K562 (cell line): ENCODE measurements at regions not wholly inside any gene's neighbourhood (a gene's known extent, or its start where the extent isn't known, plus 50 kb on each side); places are given as distances from the start of the nearest gene placed in this dataset.
"Not testable (repeated sequence)": the region's sequence is repeated elsewhere in the genome, so short reads cannot be mapped to it uniquely, and the experiment has no call there.

Experiments
- ATAC-seq: fragments of 200-7000 bp; cut with Tn5 transposase; 3 replicates; pipeline ENCODE4 v1.9.1; 2020; ENCODE audit warnings: moderate library complexity
- BruUV-seq: library from RNA; stranded (reverse); fragments of 400-500 nt; replicated peaks from 2 replicates; lab custom pipeline; 2021; lab: Mats Ljungman, UMichigan
- CTCF ChIA-PET: fragments of 300-600 bp; formaldehyde crosslinking; extraction: SDS; loops from one replicate; lab custom pipeline; 2021; ENCODE audit warnings: low intra/inter-chr PET ratio; lab: Yijun Ruan, JAX
- POLR2A ChIA-PET: fragments of 300-600, 350-650 bp; sonication (Branson Sonifier 250); formaldehyde crosslinking; extraction: SDS; loops from one replicate; lab custom pipeline; 2021; ENCODE audit warnings: antibody characterized with exemption, inconsistent platforms; lab: Yijun Ruan, JAX
- DNase-seq, 4 experiments: peaks; one replicate each; pipeline versions ENCODE4 v3.0.0 to v3.0.0-alpha.2; 2011 to 2018; ENCODE audit warnings: low spot score in 3 of 4, mixed read lengths in 3 of 4; ENCODE audit errors: extremely low read depth in 1 of 4
- FAIRE-seq: peaks from 2 replicates; lab custom pipeline; 2011; peaks lifted over from hg19 to GRCh38; lab: Jason Lieb, UNC
- H2AFZ ChIP-seq: 2 replicates; pipeline ENCODE4 v1.6.0; 2011; ENCODE audit warnings: low read depth, low read length, control low read depth, inconsistent platforms
- H3K27ac ChIP-seq: fragments of 200-600 bp; 3 replicates; pipeline ENCODE4 v1.8.0; 2011; ENCODE audit warnings: low read depth, mild to moderate bottlenecking, control low read depth, inconsistent platforms, low read length, moderate library complexity, mixed read lengths; ENCODE audit errors: extremely low read depth
- H3K27me3 ChIP-seq, 2 experiments: fragments of 300-600 bp in 1 of 2; 2 replicates in 1 of 2; 3 replicates in 1 of 2; pipeline versions ENCODE4 v1.6.0 to v1.8.0; 2011; ENCODE audit warnings: inconsistent platforms in 2 of 2, low read length in 2 of 2, mild to moderate bottlenecking in 1 of 2, mixed read lengths in 1 of 2, moderate library complexity in 1 of 2; ENCODE audit not compliant: control insufficient read depth in 2 of 2, insufficient read depth in 2 of 2
- H3K36me3 ChIP-seq: fragments of 300-600 bp; 3 replicates; pipeline ENCODE4 v1.8.0; 2011; ENCODE audit warnings: mild to moderate bottlenecking, low read length, inconsistent platforms; ENCODE audit not compliant: control insufficient read depth, insufficient read depth
- H3K4me1 ChIP-seq, 2 experiments: fragments of 200-600 bp in 1 of 2; replicated peaks in 1 of 2; 2 replicates in 1 of 2; 3 replicates in 1 of 2; pipeline versions ENCODE4 v1.5.1 to v1.8.0; 2011; ENCODE audit warnings: inconsistent platforms in 2 of 2, low read length in 2 of 2, mild to moderate bottlenecking in 1 of 2, mixed read lengths in 1 of 2, moderate library complexity in 1 of 2; ENCODE audit not compliant: control insufficient read depth in 2 of 2, insufficient read depth in 2 of 2
- H3K4me2 ChIP-seq: 2 replicates; pipeline ENCODE4 v1.6.1; 2011; ENCODE audit warnings: low read length, control low read depth, inconsistent platforms, mixed read lengths; ENCODE audit not compliant: insufficient read depth
- H3K4me3 ChIP-seq: fragments of 200-600 bp; sonication (generic), shearing (Covaris generic); 2 replicates; pipeline ENCODE4 v1.5.1; 2016; ENCODE audit warnings: control low read depth, inconsistent platforms
- H3K79me2 ChIP-seq: fragments of 200-600 bp; 3 replicates; pipeline ENCODE4 v1.8.0; 2011; ENCODE audit warnings: low read length, inconsistent platforms; ENCODE audit not compliant: control insufficient read depth, insufficient read depth
- H3K9ac ChIP-seq, 2 experiments: 2 replicates each; pipeline versions ENCODE4 v1.6.0 to v1.6.1; 2011; ENCODE audit warnings: low read depth in 2 of 2, low read length in 2 of 2, control low read depth in 1 of 2, inconsistent platforms in 1 of 2, mild to moderate bottlenecking in 1 of 2, mixed read lengths in 1 of 2; ENCODE audit not compliant: insufficient read depth in 1 of 2
- H3K9me1 ChIP-seq: one replicate; pipeline ENCODE4 v1.6.0; 2011; ENCODE audit warnings: inconsistent platforms, mild to moderate bottlenecking, low read length, moderate library complexity; ENCODE audit not compliant: control insufficient read depth, insufficient read depth
- H3K9me3 ChIP-seq: replicated peaks from 2 replicates; pipeline ENCODE4 v1.5.1; 2011; ENCODE audit warnings: low read depth, low read length, inconsistent platforms; ENCODE audit not compliant: control insufficient read depth, insufficient read depth
- H4K20me1 ChIP-seq: replicated peaks from 2 replicates; pipeline ENCODE4 v1.6.1; 2011; ENCODE audit warnings: low read length, inconsistent platforms, mixed read lengths; ENCODE audit not compliant: control insufficient read depth, insufficient read depth
- MEIS2 ChIP-seq: fragments of 450-650 bp; IDR thresholded peaks from 2 replicates; pipeline ENCODE4 v1.6.1; 2014; ENCODE audit warnings: mild to moderate bottlenecking; ENCODE audit not compliant: partially characterized antibody
- ZNF146 ChIP-seq: IDR thresholded peaks from one replicate; pipeline ENCODE4 v1.6.1; 2018; ENCODE audit warnings: missing compliant biosample characterization; ENCODE audit not compliant: unreplicated experiment
- WGBS: fragments of 100-300 bp; shearing (Covaris generic); methylation state at CpG from one replicate; pipeline ENCODE4 v1.1.6; 2016; ENCODE audit warnings: low coverage, mixed read lengths; ENCODE audit not compliant: insufficient coverage; ENCODE audit errors: missing lambda C conversion rate; 5-methylcytosine and 5-hydroxymethylcytosine counted together
- in situ Hi-C: fragments of 300-500 bp; cut with MboI; formaldehyde crosslinking; loops from 4 replicates; pipeline ENCODE4 v1.15.0; 2018; ENCODE audit warnings: inconsistent platforms, mixed read lengths
- intact Hi-C: fragments of 100-400 bp; cut with micrococcal nuclease; formaldehyde crosslinking; loops from 2 replicates; pipeline ENCODE4 v1.14.2; 2022
- TF ChIP-seq, protein P1 (sequence below): IDR thresholded peaks from 2 replicates; pipeline ENCODE4 v1.6.1; 2011; ENCODE audit not compliant: insufficient read length; ENCODE audit errors: extremely low read depth
- TF ChIP-seq, protein P2 (sequence below): IDR thresholded peaks from 2 replicates; pipeline ENCODE4 v1.6.1; 2011; ENCODE audit warnings: borderline replicate concordance, low read depth, mild to moderate bottlenecking, moderate library complexity, low read length; ENCODE audit not compliant: insufficient read depth, poor library complexity, severe bottlenecking
- TF ChIP-seq, protein P3 (sequence below), 2 experiments: IDR thresholded peaks in 1 of 2; conservative IDR thresholded peaks in 1 of 2; 2 replicates each; pipeline ENCODE4 v1.6.1; 2016; ENCODE audit warnings: low read depth in 2 of 2, mild to moderate bottlenecking in 1 of 2, missing compliant biosample characterization in 1 of 2, missing genetic modification characterization in 1 of 2, moderate library complexity in 1 of 2
- TF ChIP-seq, protein P4 (sequence below): fragments of 250-450 bp; sonication (Bioruptor Pico); IDR thresholded peaks from 2 replicates; pipeline ENCODE4 v1.8.0; 2021; ENCODE audit warnings: borderline replicate concordance, mild to moderate bottlenecking, moderate library complexity; ENCODE audit not compliant: poor library complexity, severe bottlenecking

DNA sequence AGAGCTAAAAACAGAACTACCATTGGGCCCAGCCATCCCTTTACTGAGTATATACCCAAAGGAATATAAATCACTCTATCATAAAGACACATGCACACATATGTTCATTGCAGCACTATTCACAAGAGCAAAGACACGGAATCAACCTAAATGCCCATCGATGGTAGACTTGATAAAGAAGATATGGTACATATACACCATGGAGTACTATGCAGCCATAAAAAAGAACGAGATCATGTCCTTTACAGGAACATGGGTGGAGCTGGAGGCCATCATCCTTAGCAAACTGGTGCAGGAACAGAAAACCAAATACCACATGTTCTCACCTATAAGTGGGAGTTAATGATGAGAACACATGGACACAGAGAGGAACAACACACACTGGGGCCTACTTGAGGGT, 227.1 kb upstream of the RBBP8 start:
- CTCF ChIA-PET, ATAC-seq, H3K27me3 ChIP-seq, H2AFZ ChIP-seq, POLR2A ChIA-PET, intact Hi-C loops, DNase-seq, H3K9ac ChIP-seq, FAIRE-seq, BruUV-seq, H3K27ac ChIP-seq, H3K4me2 ChIP-seq, in situ Hi-C loops, H4K20me1 ChIP-seq, H3K4me3 ChIP-seq, H3K4me1 ChIP-seq, H3K9me3 ChIP-seq, H3K79me2 ChIP-seq, H3K9me1 ChIP-seq, H3K36me3 ChIP-seq: not testable (repeated sequence)
- TF ChIP-seq ZNF146 (CRISPR knock-in tag), result peak; percentile 68
- 2% methylated on average over 3 of the region's 3 CpGs for WGBS

DNA sequence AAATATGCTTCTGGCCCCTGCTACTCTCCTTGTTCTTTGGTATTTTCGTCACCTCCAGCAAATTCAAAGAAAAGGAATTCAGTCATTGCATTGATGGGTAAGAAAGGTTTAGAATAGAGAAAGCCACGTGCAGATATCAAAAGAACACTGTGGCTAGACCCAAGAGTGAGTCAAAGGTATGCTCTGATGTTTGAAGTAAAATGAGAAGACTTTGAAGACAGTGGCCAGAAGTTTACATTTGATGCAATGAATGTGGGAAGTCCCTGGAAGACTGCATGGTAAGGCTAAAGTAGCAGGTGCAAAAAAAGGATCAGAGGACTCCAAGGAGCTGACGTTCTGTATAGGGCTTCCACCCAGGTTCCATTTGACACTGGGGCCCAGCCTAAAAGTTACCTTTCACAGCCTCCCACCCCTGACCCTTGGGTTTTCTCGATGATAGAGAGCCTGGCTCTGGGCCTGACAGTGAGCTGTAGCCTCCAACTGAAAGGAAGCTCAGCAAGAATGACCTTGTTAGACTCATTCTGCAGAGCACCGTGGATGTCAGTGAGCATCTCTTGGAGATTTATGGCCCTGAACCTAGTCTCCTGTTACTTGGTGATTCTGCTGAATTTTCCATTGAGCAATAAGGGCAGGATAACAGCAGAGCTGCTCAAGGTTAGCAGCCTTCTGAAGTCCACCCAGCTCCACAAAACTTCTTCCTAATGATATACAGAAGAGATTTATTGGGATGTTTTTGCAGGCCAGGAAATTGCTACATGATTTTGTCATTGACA, 223.7 kb upstream of the RBBP8 start:
- ATAC-seq (no peak), DNase-seq (no peak), FAIRE-seq (no peak)
- Histone ChIP-seq H4K20me1 (no peaks in the 10 kb centered on the region), H3K4me2 (no peak overlapping the region), H3K4me1 (no peaks in the 10 kb centered on the region), H3K9me1 (no peaks in the 10 kb centered on the region), H3K4me3 (no peak overlapping the region), H3K9me3 (no peaks in the 10 kb centered on the region), H3K27ac (no peak overlapping the region), H3K36me3 (no peaks in the 10 kb centered on the region), H3K9ac (no peak overlapping the region), H3K79me2 (no peaks in the 10 kb centered on the region), H3K27me3 (peaks cover 4 to 5% of the 10 kb centered on the region in 2 experiments; a peak in 4 of 5 replicates), H2AFZ (no peak overlapping the region)
- intact Hi-C loops (no loop called here), in situ Hi-C loops (no loop called here)
- BruUV-seq, result no TSS peak
- ChIA-PET POLR2A (no interaction called here), CTCF (no interaction called here)
- WGBS, result 1% methylated on average over 5 of the region's 5 CpGs
- TF ChIP-seq, protein P1, sequence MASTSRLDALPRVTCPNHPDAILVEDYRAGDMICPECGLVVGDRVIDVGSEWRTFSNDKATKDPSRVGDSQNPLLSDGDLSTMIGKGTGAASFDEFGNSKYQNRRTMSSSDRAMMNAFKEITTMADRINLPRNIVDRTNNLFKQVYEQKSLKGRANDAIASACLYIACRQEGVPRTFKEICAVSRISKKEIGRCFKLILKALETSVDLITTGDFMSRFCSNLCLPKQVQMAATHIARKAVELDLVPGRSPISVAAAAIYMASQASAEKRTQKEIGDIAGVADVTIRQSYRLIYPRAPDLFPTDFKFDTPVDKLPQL, result no peak
- TF ChIP-seq, protein P2, sequence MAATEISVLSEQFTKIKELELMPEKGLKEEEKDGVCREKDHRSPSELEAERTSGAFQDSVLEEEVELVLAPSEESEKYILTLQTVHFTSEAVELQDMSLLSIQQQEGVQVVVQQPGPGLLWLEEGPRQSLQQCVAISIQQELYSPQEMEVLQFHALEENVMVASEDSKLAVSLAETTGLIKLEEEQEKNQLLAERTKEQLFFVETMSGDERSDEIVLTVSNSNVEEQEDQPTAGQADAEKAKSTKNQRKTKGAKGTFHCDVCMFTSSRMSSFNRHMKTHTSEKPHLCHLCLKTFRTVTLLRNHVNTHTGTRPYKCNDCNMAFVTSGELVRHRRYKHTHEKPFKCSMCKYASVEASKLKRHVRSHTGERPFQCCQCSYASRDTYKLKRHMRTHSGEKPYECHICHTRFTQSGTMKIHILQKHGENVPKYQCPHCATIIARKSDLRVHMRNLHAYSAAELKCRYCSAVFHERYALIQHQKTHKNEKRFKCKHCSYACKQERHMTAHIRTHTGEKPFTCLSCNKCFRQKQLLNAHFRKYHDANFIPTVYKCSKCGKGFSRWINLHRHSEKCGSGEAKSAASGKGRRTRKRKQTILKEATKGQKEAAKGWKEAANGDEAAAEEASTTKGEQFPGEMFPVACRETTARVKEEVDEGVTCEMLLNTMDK, result no peak
- TF ChIP-seq, protein P3, sequence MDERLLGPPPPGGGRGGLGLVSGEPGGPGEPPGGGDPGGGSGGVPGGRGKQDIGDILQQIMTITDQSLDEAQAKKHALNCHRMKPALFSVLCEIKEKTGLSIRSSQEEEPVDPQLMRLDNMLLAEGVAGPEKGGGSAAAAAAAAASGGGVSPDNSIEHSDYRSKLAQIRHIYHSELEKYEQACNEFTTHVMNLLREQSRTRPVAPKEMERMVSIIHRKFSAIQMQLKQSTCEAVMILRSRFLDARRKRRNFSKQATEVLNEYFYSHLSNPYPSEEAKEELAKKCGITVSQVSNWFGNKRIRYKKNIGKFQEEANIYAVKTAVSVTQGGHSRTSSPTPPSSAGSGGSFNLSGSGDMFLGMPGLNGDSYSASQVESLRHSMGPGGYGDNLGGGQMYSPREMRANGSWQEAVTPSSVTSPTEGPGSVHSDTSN (CRISPR knock-in tag; IDR thresholded peaks at IDR 0.05; ENCODE audit: low read depth), result no peak
- TF ChIP-seq, protein P3 (tag; conservative IDR thresholded peaks at IDR 0.05; ENCODE audit: low read depth), result peak; percentile 32; the same call in 1 of the 2 replicates
- peak; percentile 53 for TF ChIP-seq MEIS2
- TF ChIP-seq, protein P4, sequence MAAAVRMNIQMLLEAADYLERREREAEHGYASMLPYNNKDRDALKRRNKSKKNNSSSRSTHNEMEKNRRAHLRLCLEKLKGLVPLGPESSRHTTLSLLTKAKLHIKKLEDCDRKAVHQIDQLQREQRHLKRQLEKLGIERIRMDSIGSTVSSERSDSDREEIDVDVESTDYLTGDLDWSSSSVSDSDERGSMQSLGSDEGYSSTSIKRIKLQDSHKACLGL, result no peak
